ENCODE measurements at regions not wholly inside any gene's neighbourhood (a gene's known extent, or its start where the extent isn't known, plus 50 kb on each side); places are given as distances from the start of the nearest gene placed in this dataset.

GRCh38 chr21:25494804-25495203 lies 112.5 kb downstream of the MRPL39 start:
- TF ChIP-seq EZH2 (IDR thresholded peaks at IDR 0.05; ENCODE audit: insufficient read depth, low read length) (no peak), CTCF (IDR thresholded peaks at IDR 0.05; ENCODE audit: insufficient read depth, low read depth, low read length) (no peak)

Measured in astrocyte (in vitro differentiated cells and primary cell).